Uterus (tissue), 3 donors: ENCODE measurements at regions not wholly inside any gene's neighbourhood (a gene's known extent, or its start where the extent isn't known, plus 50 kb on each side); places are given as distances from the start of the nearest gene placed in this dataset.

Experiments
- DNase-seq, 2 donors: peaks; one replicate each; pipeline ENCODE4 v3.0.0-alpha.2; 2019 to 2020
- H3K27ac ChIP-seq, 2 donors: fragments of 200-600 bp; sonication (generic); 1 replicate in 1 of 2; 2 replicates in 1 of 2; pipeline ENCODE4 v1.5.1; 2016 to 2018
- H3K27me3 ChIP-seq, 2 donors: fragments of 200-600 bp; sonication (generic); one replicate each; pipeline ENCODE4 v1.5.1; 2018 to 2019; ENCODE audit warnings: control low read depth in 1 of 2
- H3K36me3 ChIP-seq, 2 donors: fragments of 200-600 bp; sonication (generic); one replicate each; pipeline ENCODE4 v1.5.1; 2019; ENCODE audit warnings: control low read depth in 1 of 2
- H3K4me1 ChIP-seq, 2 donors: fragments of 200-600 bp; sonication (generic); one replicate each; pipeline ENCODE4 v1.5.1; 2018 to 2019; ENCODE audit warnings: control low read depth in 1 of 2
- H3K4me3 ChIP-seq, 2 donors: fragments of 200-600 bp; sonication (generic); 1 replicate in 1 of 2; 2 replicates in 1 of 2; pipeline ENCODE4 v1.5.1; 2018 to 2019; ENCODE audit warnings: mild to moderate bottlenecking in 1 of 2
- H3K9me3 ChIP-seq, 2 donors: fragments of 200-600 bp; sonication (generic); one replicate each; pipeline ENCODE4 v1.5.1; 2019; ENCODE audit warnings: control low read depth in 1 of 2
- CTCF ChIP-seq, 4 experiments: fragments of 200-600 bp in 2 of 4; fragments of 450-650 bp in 2 of 4; sonication (generic) in 2 of 4; IDR thresholded peaks; one replicate each; pipeline ENCODE4 v1.5.1; 2016 to 2019; ENCODE audit warnings: antibody characterized with exemption in 4 of 4, mild to moderate bottlenecking in 2 of 4, moderate library complexity in 1 of 4
- POLR2A ChIP-seq, 2 donors: fragments of 450-650 bp; IDR thresholded peaks; one replicate each; pipeline ENCODE4 v1.6.1; 2016; ENCODE audit warnings: antibody characterized with exemption in 2 of 2, mild to moderate bottlenecking in 1 of 2, moderate library complexity in 1 of 2
- intact Hi-C: fragments of 100-400 bp; cut with DNase I; formaldehyde crosslinking; loops from one replicate; pipeline ENCODE4 v1.15.1; 2023; ENCODE audit warnings: low total_unique reads
- donor health status: DM: yes; HTN: yes; CAD: no.

DNA sequence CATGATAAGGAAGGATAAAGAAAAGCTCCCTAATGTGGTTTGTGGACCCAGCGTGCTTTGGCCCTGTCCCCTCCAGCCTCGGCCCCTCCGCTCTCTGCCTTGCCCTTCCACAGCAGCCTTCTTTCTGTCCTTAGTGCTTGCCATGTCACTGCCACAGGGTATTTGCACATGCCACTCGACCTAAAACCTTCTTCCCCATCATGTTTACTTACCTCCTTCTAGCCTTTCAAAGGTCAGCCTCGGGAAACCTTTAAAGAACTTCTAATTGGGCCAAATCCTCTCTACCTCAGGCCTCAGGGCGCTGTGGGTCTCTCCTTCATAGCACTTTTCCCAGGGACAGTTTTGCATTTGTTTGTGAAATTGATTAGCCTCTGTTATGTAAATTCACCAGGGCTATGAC is 73.0 kb downstream of the SCN11A start:
- intact Hi-C loops = no loop called here
- no peaks in the 10 kb centered on the region for H3K4me1 ChIP-seq
- DNase-seq = no peak

DNA sequence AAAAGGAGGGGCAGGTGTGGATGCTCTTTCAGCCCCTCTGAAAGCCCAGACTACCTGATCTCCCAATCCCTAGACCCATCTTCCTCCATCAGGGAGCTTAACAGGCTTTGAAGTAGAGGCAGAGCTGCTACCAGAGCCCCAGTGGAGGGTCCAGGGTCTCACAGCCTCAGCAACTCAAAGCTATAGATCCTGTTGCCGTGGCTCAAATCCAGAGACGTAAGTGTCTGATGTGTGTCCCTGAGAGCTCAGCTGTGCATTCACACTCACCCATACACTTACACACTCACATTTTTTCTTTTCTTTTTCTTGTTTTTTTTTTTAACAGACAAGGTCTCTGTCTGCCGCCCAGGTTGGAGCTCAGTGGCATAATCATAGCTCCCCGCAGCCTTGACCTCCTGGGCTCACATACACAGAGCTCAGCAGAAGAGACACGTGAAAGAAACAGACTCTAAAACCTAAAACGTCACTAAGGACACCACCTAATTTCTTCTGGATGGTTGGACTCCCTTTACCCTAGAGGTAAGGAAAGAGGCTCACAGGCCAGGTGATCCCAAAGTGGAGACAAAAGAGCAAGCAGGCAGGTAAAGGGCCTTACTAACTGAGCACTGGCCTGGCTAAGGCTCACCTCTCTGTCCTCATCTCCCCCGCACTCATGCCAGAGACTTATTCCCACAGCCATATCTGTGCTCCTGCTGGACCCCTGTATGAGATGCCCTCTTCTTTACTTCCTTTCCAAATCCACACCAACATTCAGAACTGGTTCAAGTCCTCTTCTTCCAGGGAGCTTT is 80.7 kb downstream of the SCN11A start:
- intact Hi-C loops = no loop called here
- DNase-seq = no peak
- TF ChIP-seq POLR2A (IDR thresholded peaks at IDR 0.05) (no peak), CTCF (IDR thresholded peaks at IDR 0.05) (no peak)

More for the DNA sequence above, 73.0 kb downstream of the SCN11A start:
- no peak for TF ChIP-seq CTCF (IDR thresholded peaks at IDR 0.05)
- no peak for TF ChIP-seq POLR2A (IDR thresholded peaks at IDR 0.05)
- no peak overlapping the region for H3K4me3 ChIP-seq
- H3K27me3 ChIP-seq = no peaks in the 10 kb centered on the region
- no peak overlapping the region for H3K27ac ChIP-seq
- no peaks in the 10 kb centered on the region for H3K9me3 ChIP-seq
- H3K36me3 ChIP-seq = no peaks in the 10 kb centered on the region

GRCh38 chr3:38969317-38970235 is 82.2 kb downstream of the SCN11A start:
- no peaks in the 10 kb centered on the region for H3K27me3 ChIP-seq
- intact Hi-C loops = no loop called here
- H3K4me1 ChIP-seq = no peaks in the 10 kb centered on the region
- no peaks in the 10 kb centered on the region for H3K36me3 ChIP-seq
- TF ChIP-seq CTCF (IDR thresholded peaks at IDR 0.05) (no peak), POLR2A (IDR thresholded peaks at IDR 0.05) (no peak)
- H3K27ac ChIP-seq = no peak overlapping the region
- no peaks in the 10 kb centered on the region for H3K9me3 ChIP-seq
- no peak overlapping the region for H3K4me3 ChIP-seq
- DNase-seq = no peak

More for the DNA sequence above, 80.7 kb downstream of the SCN11A start:
- H3K4me3 ChIP-seq = no peak overlapping the region
- H3K9me3 ChIP-seq = no peaks in the 10 kb centered on the region
- H3K36me3 ChIP-seq = no peaks in the 10 kb centered on the region
- no peak overlapping the region for H3K27ac ChIP-seq
- H3K4me1 ChIP-seq = no peaks in the 10 kb centered on the region
- H3K27me3 ChIP-seq = no peaks in the 10 kb centered on the region

DNA sequence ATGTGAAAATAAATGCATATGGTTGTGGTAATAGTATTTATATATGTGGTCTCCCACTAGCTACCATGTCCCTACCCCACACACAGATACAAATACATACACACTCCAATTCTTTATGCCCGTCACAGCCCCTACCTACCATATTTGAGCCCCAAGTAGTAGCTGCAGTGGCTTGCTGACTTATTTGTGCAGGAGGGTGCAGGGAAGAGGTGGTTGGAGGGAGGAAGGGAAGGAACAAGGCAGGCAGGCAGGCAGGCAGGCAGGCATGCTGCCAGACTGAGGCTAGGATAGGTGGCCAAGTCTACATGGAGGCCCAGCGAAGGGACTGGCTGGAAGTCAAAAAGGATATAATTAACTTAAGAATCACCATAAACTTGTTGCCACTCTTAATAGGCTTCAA is 82.9 kb downstream of the SCN11A start:
- TF ChIP-seq POLR2A (IDR thresholded peaks at IDR 0.05) = no peak
- no peak for TF ChIP-seq CTCF (IDR thresholded peaks at IDR 0.05)
- Histone ChIP-seq H3K4me1 (no peaks in the 10 kb centered on the region), H3K9me3 (no peaks in the 10 kb centered on the region), H3K4me3 (no peak overlapping the region), H3K27me3 (no peaks in the 10 kb centered on the region), H3K27ac (no peak overlapping the region), H3K36me3 (no peaks in the 10 kb centered on the region)
- intact Hi-C loops = no loop called here
- no peak for DNase-seq

DNA sequence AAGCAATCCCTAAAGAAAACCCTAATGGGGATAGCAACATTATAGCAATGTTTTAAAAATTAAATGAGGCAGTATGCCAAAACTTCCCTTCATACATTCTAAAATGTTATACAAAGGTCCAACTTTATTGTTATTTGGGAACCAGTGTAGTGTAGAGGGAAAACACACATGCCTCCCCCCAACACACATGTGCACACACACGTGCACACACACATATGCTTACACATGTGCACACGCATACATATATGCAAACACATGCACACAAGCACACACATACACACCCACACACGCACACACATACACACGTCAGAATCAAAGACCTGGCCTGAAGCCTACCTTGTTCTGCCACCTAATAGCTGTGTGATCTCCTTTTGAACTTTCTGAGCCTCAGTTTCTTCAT is 83.3 kb downstream of the SCN11A start:
- Histone ChIP-seq H3K4me1 (no peaks in the 10 kb centered on the region), H3K36me3 (no peaks in the 10 kb centered on the region), H3K27ac (no peak overlapping the region), H3K27me3 (no peaks in the 10 kb centered on the region), H3K9me3 (no peaks in the 10 kb centered on the region), H3K4me3 (no peak overlapping the region)
- DNase-seq = no peak
- TF ChIP-seq CTCF (IDR thresholded peaks at IDR 0.05) (no peak), POLR2A (IDR thresholded peaks at IDR 0.05) (no peak)
- intact Hi-C loops = no loop called here
